SHP77 (cell line): ENCODE measurements at regions not wholly inside any gene's neighbourhood (a gene's known extent, or its start where the extent isn't known, plus 50 kb on each side); places are given as distances from the start of the nearest gene placed in this dataset.

Experiments
- DNase-seq, 2 experiments: peaks; one replicate each; lab custom pipeline; 2025; lab: John Stamatoyannopoulos, UW

DNA sequence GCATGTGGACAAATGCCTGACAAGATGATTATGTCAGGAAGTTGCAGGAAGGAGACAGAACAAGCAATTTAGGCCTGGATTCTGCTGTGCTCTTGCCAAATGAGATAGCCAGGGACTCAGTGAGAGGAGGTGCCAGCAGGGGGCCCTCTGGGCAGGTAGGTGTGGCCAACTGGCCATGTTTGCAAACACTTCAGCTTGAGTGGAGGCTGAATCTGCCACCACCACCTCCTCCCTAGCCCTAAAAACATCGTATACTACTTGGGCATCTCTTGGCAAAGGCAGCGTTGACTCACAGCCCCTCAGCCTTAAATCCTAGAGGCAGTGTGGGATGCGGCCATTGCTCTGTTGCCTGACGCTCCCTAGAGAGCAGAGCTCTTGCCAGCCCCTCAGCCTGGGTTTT lies 95.1 kb upstream of the PLET1 start:
- DNase-seq, result peak; percentile 62 to 67

DNA sequence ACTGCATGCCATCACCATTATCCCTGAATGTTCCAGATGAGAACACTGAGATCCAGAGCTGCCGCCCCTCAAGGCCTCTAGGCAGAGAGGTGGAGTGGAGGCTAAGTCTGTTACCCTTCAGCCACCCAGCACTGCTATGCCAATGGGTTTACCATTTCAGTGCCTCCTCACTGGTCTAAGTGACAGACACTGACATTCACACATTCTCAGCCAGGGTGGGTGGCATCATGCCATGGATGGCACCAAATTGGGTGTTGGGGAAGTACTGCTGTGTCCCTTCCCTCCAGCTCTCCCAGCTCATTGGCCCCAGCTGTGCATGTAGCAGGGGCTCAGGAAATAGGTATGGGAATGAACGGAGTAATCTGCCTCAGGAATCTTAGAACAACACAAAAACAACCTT lies 96.8 kb upstream of the PLET1 start:
- no peak for DNase-seq

DNA sequence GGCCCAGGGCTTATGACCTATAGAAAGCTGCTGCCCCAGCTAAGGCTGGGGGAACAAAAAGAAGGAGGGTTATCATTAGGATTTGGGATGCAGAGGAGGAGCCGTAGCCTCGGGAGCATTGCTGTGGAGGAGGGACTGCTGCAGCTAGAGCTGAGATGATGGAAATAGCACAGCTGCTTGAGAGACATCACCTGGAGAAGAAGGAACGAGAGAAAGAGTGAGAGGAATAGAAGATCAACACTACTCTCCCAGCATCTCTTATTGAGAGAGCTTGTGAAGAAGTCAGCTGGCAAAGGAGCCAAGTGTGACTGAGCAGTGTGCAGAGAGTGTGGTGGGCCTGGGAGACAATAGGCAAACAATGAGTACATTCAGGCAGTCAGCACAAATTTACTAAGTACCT lies 100.7 kb upstream of the PLET1 start:
- DNase-seq, result no peak

DNA sequence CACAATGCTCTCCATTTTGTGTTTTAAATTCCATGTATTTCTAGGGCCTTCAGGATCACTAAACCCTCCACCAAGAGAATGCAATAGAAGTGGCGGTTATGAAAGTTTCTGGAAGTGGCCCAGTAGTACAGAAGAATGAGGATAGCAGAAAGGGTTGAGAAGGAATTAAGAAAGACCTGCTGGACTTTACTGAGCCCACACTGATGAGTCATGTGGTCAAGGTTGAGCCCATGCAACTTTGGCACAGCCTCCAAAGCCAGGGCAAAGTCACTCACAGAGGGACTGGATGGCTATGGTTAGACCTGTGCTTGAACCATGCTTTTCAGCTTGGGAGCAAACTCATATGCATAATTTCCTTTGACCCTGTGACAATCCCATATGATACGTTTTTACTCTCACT lies 102.9 kb upstream of the PLET1 start:
- no peak for DNase-seq

DNA sequence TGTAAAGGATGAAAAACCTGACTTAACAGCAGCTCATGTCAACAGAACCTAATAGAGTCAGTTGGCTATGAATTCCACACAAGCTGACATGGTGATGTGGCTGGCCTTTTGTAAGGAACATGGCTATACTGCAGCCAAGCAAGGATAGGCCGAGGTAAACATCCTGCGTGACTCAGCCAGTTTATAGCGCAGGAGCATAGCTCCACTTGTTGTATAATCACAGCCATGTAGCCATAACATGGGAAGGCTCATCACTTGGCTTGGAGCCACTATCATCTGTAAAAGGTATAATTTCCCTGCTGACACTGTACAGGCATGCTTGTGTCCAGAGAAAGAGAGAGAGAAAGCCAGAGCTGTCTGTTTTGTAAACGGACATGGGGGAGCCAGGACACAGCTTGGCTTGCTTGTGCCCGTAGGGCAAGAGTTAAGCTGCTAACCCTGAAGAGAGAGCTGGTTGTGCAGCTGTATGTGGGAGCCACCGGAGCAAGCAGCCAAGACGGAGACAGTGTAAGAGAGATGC lies 104.4 kb upstream of the PLET1 start:
- DNase-seq, result peak; percentile 18 to 42

DNA sequence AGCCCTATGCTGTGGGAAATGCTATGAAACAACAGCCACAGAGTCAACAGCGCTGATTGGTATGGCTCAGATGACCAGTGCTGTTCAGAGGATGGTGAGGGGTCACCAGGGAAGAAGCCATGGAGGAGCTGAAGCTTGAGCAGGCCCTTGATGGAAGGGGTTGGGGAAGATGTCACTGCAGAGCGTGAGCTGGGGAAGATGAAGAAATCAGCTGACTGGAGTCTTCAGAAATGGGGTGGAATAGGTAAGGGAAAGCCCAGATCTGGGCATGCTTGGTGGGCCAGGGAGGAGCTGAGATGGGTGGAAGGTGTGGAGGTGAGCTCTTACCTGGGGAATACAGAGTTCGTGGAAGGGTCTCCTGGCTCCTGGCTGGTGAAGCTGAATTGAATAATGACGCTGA lies 105.4 kb upstream of the PLET1 start:
- no peak for DNase-seq

DNA sequence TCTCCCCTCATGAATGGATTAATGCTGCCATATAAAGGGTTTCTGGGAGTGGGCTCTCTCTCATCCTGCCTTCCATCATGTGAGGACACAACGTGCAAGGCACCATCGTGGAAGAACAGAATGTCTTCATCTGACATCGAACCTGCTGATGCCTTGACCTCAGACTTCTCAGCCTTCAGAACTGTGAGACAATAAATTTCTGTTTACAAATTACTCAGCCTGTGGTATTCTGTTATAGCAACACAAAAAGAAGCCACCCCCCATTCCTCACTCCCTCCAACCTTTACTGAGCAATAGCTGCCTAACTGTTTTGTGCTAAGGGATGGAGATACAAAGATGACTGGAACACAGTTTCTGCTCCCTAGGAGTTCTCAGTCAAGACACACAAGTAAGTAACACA lies 106.1 kb upstream of the PLET1 start:
- DNase-seq, result no peak

DNA sequence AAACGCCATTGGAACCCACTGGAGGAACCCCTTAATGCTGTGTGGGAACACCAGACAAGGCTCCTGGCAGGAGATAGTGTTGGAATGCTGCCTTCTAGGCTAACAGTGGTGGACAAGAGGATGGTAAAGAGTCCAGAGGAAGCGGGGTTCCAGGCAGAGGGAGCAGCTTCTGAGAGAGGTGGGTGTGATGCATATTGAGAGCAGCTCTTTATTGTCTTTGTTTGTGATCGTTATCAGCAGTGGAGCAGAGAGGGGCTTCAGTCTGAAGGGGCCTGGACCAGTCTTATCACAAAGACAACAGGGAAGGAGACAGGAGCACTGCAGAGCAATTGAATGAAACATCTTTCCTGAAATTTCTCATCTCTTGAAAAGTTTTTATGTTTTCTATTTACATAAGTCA lies 106.8 kb upstream of the PLET1 start:
- DNase-seq, result no peak

DNA sequence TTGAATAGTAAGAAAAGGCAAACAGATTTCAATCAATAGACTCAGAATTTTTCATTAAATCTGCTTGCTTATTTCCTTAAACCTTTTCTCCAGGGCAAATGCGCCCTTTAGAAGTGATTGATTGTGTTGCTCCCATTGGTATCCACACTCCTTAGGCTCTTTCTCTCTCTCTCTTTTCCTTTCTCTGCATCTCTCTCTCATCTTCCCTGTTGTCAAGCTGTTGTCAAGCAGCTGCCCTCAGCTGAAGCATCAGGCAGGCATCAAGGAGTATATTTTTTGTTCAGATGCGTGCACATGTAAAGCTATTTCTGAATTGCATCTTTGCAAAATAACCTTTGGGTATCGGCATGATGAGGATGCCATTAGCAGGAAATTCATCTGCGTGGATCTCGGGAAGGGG lies 107.2 kb upstream of the PLET1 start:
- no peak for DNase-seq

DNA sequence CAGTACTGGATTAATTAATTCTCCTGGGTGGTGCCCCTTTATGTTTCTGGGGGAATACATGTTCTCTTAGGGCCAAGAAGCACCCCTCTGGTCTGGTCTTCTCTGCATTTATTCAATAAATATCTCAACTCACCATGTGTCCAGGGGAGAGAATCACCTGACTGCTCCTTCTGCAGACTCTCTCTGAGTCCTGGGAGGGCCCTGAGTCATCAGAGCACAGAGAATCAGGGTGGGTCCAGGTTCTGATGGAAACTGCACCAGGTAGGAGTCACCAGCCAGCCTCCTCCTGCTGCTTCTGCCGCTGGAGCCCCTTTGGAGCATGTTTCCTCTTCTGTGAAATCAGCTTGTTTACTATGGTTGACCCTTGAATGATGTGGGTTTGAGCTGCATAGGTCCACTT lies 107.7 kb upstream of the PLET1 start:
- DNase-seq, result no peak

DNA sequence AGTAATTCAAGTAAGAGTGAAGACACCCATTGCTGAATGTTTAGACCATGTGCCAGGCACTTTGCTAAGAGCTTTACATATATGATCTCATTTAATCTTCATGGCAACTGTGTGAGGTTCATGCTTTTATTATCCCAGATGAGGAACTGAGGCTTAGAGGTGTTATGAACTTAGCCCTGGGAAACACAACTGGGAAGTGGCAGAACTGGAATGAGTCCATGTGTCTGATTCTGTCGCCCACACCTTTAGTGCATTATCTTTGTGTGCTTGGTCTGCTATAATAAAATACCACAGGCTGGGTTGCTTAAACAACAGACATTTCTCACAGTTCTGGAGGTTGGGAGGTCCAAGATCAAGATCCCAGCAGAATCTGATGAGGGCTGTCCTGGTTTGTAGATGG lies 108.7 kb upstream of the PLET1 start:
- no peak for DNase-seq

DNA sequence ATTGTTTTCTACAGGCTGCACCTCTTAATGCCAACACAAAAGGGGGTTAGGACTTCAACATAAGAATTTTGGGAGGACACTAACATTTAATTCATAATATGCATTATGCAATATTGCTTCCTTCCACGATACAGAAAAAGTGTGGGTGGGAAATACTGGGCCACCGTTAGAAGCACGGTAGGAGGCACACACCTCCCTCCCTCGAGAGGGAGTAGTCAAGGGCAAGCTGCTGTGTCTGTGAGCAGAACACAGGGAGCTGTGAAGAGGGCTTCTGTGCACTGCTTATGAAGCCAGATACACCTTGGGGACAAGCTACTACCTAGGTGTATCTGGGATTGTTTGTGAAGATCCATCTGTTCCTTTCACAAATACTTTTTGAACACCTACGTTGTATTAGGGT lies 109.3 kb upstream of the PLET1 start:
- DNase-seq, result no peak

DNA sequence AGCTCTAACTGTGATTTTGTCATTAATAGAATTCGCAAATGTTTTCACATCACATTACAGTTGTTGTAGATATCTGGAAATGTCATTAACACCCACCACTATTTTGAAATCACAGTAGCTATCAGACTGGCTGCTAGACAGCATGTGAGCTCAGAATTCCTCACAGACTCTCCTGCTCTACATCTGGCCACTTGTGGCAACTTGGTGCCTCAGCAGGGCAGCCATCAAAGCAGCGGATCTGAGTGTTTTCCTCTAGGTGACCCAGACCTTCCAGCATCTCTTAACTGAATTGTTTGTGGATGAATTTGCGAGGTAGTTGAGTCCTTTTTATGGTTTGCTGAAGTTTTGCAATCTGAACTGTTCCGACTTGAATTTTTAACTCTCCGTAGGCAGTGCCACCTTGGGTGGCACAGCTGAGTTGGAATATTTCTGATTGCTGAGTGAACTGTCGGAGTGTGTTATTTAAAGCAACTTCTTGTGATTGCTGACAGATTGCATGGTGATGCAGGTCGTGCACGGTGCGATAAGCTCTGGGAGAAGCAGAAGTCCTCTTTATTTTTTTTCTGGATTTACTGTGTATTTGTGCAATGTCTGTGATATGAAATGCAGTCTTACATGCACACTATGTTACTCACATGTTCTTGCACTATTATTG lies 114.0 kb upstream of the PLET1 start:
- no peak for DNase-seq

DNA sequence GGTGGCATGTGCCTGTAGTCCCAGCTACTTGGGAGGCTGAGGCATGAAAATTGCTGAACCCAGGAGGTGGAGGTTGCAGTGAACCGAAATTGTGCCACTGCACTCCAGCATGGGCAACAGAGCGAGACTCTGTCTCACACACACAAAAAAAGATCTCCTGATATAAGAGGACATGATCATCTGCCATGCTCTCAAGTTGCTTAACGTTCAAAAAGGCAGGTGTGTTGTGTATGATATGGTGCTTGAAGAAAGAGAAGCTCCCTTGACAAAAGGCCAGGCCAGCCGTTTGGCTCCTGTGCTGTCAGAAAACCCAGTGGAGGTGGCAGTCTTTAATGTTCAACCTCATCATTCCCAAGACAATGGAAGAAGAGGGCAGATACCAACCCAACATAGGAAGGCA lies 117.3 kb upstream of the PLET1 start:
- DNase-seq, result no peak

DNA sequence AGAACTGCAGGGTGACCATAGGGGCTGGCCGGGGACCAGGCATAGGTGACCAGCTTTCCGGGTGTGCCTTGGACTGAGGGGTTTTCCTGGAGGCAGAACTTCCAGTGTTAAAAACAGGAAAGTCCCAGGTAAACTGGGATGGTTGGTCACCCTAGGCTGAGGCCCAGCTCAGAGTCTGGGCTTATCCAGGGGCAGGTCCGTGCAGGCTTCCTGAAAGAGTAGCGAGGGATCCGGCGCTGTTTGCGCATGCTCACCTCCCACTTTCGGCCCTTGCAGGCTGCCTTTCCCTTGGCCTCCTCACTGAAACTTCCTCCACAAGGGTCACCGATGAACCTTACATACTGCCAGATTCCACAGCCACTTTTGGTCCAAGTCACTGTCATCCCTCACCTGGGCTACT lies 119.8 kb upstream of the PLET1 start:
- no peak for DNase-seq

DNA sequence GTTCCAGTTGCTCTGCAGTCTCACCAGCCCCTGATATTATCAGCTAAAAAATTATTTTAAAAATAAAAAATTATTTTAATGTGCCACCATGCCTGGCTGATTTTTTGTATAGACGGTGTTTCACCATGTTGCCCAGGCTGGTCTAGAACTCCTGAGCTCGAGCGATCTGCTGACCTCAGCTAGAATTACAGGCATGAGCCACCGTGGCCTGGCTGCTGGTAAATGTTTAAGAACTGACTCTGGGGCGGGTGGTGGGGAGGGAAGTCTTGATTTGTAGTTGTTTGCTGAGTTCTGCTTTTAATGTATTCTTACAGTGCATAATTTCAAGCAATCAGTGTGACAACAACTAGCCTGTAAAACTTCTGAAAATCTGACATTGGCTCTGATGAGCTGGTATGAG lies 120.9 kb upstream of the PLET1 start:
- DNase-seq, result no peak

DNA sequence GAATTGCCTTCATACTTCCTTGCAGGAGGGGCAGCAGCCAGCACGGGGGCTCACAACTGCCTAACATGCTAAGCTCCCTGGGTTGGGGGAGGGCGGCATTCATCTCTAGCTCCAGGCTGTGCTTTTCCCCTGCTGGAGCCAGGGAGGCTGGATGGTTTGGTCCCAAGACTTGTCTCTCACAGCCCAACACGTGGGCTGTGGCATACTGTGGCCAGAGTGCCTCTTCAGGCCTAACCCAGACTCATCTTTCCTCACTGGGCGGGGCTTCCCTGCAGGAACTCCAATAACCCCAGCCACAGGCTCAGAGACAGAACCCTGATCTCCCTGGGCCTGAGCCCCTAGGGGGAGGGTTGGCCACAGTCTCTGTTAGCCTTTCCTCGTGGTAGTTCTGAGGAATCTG lies 121.9 kb upstream of the PLET1 start:
- DNase-seq, result no peak

DNA sequence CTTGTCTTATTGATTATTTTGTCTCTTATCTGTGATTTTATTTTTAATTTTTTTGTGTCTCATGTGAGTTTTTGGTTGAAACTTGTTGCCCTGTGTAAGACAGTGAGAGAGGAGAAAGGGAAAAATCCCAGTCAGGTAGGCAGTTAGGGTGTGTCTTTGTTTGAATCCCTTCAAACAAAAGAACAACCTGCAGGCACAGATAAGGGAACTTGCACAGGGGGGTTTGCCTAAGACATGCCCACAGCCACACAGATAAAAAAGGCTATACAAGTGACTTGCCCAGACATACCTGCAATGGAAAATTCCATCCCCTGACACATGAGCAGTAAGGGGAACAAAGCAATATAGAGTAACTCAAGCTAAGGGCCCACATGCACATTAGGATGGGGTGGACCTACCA lies 127.8 kb upstream of the PLET1 start:
- DNase-seq, result no peak

DNA sequence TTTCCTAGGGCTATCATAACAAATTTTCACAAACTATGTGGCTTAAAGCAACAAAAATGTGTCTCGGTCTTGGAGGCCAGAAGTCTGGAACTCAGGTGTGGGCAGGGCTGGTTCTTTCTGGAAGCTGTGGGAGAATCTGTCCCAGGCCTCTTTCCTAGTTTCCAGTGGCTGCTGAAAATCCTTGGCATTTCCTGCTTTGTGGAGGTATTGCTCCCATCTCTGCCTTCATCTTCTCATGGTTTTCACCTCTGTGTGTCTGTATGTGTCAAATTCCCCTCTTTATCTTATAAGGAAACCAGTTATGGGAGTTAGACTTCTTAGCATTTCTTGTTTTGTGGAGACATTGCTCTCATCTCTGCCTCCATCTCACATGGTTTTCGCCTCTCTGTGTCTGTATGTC lies 130.4 kb upstream of the PLET1 start:
- no peak for DNase-seq

DNA sequence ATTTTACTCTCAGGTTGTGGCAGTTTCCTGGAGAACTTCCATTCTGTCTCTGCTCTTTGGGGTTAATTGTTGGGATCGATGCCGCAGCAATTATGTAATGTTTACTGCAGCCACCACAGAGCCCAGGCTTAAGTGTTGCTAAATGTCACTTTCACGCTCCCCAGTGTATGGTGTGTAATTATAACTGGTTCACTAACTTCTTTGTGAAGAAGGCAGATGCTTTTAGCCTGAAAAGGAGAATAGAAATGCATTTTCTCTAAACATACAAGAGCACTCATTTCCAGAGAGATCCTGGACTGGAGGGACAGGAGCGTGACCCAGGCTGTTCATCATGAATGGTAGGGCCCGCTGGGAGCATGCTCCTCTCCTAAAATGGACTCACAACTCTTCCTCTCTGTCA lies 132.2 kb upstream of the PLET1 start:
- DNase-seq, result no peak

DNA sequence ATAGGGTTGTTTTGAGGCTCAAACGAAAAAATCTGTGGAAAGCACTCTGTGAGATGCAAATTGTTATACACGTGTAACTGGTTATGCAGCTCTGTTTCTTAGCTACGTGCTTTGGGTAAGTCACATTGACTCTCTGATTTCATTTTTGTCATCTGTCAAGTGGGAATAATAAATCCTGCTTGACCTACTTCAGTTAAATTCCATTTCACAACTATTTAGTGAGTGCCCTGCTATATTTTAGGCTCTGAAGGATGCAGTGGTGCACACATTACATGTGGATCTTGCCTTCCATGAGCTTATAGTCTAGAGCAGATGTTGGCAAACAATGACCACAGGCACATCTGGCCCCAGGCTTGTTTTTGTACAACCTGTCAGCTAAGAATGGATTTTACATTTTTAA lies 133.6 kb upstream of the PLET1 start:
- no peak for DNase-seq

DNA sequence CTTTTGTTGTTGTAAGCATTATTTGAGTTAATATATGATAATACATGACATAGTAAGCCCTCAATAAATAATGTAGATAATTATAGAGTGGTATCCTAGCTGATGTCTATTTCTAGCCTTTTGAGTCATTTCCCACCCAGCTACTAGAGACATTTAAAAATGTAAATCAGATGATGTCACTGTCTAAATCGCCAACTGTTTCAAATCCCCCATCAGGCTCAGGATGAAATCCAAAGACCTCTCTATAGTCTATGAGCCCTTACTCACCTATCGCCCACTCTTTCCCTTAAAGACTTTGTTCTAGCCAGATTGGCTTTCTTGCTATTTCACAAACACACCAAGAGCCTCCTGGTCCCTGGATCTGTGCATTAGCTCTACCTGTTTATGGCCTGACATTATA lies 135.4 kb upstream of the PLET1 start:
- no peak for DNase-seq

DNA sequence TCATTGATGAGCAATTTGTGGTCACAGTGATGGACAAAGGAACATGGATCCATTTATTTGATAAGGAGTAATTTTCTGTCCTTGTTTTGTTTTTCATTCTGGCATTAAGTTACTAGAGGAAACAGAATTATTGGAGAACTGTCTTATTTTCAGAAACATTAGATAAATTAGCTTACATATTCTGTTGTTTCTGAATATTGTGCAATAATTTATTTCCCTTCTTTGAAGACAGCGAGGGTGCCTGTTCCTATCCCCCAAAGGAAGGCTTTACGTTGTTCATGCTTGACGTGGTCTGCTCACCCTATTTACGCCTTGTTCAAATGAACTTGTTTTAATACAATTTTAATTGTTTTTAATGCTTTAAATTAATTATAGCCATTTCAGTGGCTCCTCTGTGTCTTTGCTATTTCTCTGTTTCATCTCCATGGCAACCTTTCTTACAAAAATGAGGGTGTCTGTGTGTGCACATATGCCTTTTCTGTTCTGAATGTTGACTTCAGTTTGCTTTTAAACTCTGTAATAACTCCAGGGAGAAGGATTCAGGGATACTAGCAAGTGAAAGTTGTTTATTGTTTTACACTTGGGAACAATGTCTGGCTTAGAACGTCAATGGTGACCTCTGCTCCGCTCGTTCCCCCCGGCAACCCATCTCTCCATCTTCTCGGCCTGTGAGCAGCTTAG lies 138.3 kb upstream of the PLET1 start:
- no peak for DNase-seq

DNA sequence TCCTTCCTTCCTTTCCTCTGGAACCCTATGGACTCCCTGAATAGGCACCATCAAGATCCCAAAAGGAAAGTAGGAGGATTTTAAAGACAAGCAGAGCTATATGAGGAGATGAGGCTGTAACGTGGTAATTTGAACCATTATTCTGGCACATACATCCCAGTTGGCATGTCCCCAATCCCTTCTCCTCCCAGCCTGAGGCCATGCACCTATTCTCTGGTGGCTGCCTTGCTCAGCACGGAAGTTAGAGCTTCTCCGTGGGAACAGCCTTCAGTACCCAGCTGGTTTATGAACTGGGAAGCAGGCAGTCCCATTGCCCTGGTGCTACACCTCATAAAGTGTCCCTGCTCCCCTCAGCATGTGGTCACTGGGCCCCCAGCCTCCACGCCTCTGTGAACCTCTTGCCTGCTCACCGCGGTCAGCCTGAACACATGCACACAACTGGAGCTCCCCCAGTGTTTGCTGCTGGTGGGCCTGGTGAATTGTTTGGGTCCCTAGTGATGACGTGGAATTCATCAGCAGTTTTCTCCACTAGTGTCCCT lies 139.9 kb upstream of the PLET1 start:
- DNase-seq, result no peak
